ENCODE measurements at regions not wholly inside any gene's neighbourhood (a gene's known extent, or its start where the extent isn't known, plus 50 kb on each side); places are given as distances from the start of the nearest gene placed in this dataset.

- DNase-seq, result no peak
- Histone ChIP-seq H3K4me1 (no peaks in the 10 kb centered on the region), H3K4me3 (replicated peaks in 1 of 3) (no peak overlapping the region), H3K9me3 (no peaks in the 10 kb centered on the region), H3K27ac (no peak overlapping the region), H3K36me3 (no peaks in the 10 kb centered on the region), H3K27me3 (no peaks in the 10 kb centered on the region)
- WGBS, 2 donors, result 94 to 97% methylated on average over 2 of the region's 2 CpGs
- intact Hi-C loops (cut with DNase I), result no loop called here
- TF ChIP-seq POLR2A (IDR thresholded peaks at IDR 0.05) (no peak), CTCF (IDR thresholded peaks at IDR 0.05) (no peak)
Measured at GRCh38 chr3:30266524-30266923, 339.9 kb upstream of the TGFBR2 start.

DNA sequence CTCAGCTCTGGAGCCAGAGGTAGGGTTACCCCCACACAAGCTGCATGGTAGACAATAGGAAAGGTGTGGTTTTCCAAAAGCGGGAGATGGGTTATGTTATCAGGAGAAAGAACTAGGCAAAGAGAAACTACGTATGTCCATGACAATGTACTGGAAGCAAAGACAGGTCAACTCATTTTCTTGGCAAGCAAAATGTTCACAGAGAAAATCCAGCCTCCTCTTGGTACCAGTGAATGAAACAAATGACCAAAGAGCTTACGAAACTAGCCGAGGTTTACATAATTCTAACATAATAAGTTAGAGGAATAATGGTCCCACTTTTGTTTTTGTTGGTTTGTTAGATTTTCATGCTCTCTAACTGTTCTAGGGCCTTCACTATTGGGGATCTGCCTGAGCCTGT lies 338.1 kb upstream of the TGFBR2 start:
- Histone ChIP-seq H3K4me3 (replicated peaks in 1 of 3) (no peak overlapping the region), H3K9me3 (no peaks in the 10 kb centered on the region), H3K36me3 (no peaks in the 10 kb centered on the region), H3K27me3 (no peaks in the 10 kb centered on the region), H3K27ac (no peak overlapping the region), H3K4me1 (no peaks in the 10 kb centered on the region)
- 66 to 78% methylated on average over 4 of the region's 4 CpGs for WGBS, 2 donors
- no peak for TF ChIP-seq CTCF (IDR thresholded peaks at IDR 0.05)
- no peak for TF ChIP-seq POLR2A (IDR thresholded peaks at IDR 0.05)
- intact Hi-C loops (cut with DNase I), result no loop called here
- DNase-seq, result no peak

GRCh38 chr3:30269751-30270445 lies 336.5 kb upstream of the TGFBR2 start:
- TF ChIP-seq CTCF (IDR thresholded peaks at IDR 0.05) (no peak), POLR2A (IDR thresholded peaks at IDR 0.05) (no peak)
- H3K27ac ChIP-seq, result no peak overlapping the region

GRCh38 chr3:30271781-30272180 lies 334.6 kb upstream of the TGFBR2 start:
- 71 to 72% methylated on average over 3 of the region's 3 CpGs for WGBS, 2 donors
- no peak overlapping the region for H3K27ac ChIP-seq
- no peaks in the 10 kb centered on the region for H3K9me3 ChIP-seq
- no peaks in the 10 kb centered on the region for H3K4me1 ChIP-seq
- no peaks in the 10 kb centered on the region for H3K36me3 ChIP-seq
- TF ChIP-seq CTCF (IDR thresholded peaks at IDR 0.05) (no peak), POLR2A (IDR thresholded peaks at IDR 0.05) (no peak)
- H3K27me3 ChIP-seq, result no peaks in the 10 kb centered on the region
- DNase-seq, result no peak
- no peak overlapping the region for H3K4me3 ChIP-seq (replicated peaks in 1 of 3)
- intact Hi-C loops (cut with DNase I), result no loop called here

More at GRCh38 chr3:30269751-30270445, 336.5 kb upstream of the TGFBR2 start:
- Histone ChIP-seq H3K4me3 (replicated peaks in 1 of 3) (no peak overlapping the region), H3K27me3 (no peaks in the 10 kb centered on the region), H3K9me3 (no peaks in the 10 kb centered on the region), H3K36me3 (no peaks in the 10 kb centered on the region), H3K4me1 (no peaks in the 10 kb centered on the region)
- DNase-seq, result no peak
- 90 to 93% methylated on average over 10 of the region's 10 CpGs for WGBS, 2 donors
- intact Hi-C loops (cut with DNase I), result no loop called here

DNA sequence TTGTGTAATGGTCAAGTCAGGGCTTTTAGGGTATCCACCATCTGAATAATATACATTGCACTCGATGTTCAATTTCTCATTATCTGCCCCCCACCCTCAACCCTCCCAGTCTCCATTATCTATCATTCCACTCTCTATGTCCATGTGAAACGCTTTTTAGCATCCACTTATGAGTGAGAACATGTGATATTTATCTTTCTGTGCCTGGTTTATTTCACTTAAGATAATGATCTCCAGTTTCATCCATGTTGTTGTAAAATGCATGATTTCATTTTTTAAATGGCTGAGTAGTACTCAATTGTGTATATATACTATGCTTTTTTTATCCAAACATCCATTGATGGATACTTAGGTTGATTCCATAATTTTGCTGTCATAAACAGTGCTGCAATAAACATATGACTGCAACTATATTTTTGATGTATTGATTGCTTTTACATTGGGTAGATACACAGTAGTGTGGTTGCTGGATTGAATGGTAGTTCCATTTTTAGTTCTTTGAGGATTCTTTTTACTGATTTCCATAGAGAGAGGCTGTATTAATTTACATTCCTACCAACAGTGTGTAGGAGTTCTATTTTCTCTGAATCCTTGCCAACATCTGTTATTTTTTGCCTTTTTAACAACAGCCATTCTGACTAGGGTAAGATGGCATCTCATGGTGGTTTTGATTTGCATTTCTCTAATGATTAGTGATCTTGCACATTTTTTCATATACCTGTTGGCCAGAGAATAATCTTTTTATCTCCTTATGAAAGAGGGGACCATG lies 332.9 kb upstream of the TGFBR2 start:
- Histone ChIP-seq H3K9me3 (no peaks in the 10 kb centered on the region), H3K27me3 (no peaks in the 10 kb centered on the region), H3K36me3 (no peaks in the 10 kb centered on the region), H3K27ac (no peak overlapping the region), H3K4me3 (replicated peaks in 1 of 3) (no peak overlapping the region), H3K4me1 (no peaks in the 10 kb centered on the region)
- no peak for TF ChIP-seq CTCF (IDR thresholded peaks at IDR 0.05)
- no peak for TF ChIP-seq POLR2A (IDR thresholded peaks at IDR 0.05)
- 62 to 84% methylated on average over 2 of the region's 2 CpGs for WGBS, 2 donors
- no peak for DNase-seq
- intact Hi-C loops (cut with DNase I), result no loop called here
